GM15510 (cell line): ENCODE measurements at regions not wholly inside any gene's neighbourhood (a gene's known extent, or its start where the extent isn't known, plus 50 kb on each side); places are given as distances from the start of the nearest gene placed in this dataset.

Source experiments
- POLR2A ChIP-seq: IDR thresholded peaks from 3 replicates; pipeline ENCODE4 v1.6.1; 2011; ENCODE audit warnings: borderline replicate concordance; ENCODE audit not compliant: insufficient read length; ENCODE audit errors: extremely low read depth

DNA sequence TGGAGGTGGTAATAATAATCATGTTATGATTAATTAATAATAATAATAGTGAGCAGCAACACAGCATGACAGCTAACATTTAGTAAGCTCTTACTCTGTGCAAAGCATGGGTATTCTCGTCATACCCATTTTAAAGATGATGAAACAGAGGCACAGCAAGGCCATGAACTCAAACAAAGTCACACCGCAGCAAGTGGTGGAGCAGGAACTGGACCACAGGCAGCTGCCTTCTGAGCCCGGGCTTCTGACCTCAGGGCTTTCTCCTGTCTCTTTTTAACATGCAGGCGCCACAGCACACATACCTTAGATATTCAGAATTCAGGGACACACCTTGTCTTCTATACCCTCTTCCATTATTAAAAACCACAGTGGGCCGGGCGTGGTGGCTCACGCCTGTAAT lies 50.7 kb upstream of the SPATA12 start:
- no peak for TF ChIP-seq POLR2A

DNA sequence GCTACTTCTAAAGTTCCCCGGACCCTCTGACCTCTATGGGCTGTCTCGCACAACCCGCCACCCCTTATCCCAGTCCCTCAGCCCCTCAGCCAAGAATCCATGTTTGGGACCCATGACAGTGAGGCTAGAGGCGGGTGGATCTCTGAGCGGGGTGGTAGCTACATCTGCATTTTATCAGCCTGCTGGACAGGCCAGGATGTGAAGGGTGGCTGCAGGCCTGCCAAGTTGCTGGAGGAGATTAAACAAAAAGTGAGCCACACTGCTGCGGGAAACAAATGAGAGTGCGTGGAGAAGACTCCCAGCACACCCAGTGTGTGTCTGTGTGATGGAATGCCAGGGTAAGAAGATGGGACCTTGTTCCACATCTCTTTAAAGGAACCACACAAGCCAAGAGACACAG lies 51.1 kb upstream of the SPATA12 start:
- TF ChIP-seq POLR2A, result no peak

DNA sequence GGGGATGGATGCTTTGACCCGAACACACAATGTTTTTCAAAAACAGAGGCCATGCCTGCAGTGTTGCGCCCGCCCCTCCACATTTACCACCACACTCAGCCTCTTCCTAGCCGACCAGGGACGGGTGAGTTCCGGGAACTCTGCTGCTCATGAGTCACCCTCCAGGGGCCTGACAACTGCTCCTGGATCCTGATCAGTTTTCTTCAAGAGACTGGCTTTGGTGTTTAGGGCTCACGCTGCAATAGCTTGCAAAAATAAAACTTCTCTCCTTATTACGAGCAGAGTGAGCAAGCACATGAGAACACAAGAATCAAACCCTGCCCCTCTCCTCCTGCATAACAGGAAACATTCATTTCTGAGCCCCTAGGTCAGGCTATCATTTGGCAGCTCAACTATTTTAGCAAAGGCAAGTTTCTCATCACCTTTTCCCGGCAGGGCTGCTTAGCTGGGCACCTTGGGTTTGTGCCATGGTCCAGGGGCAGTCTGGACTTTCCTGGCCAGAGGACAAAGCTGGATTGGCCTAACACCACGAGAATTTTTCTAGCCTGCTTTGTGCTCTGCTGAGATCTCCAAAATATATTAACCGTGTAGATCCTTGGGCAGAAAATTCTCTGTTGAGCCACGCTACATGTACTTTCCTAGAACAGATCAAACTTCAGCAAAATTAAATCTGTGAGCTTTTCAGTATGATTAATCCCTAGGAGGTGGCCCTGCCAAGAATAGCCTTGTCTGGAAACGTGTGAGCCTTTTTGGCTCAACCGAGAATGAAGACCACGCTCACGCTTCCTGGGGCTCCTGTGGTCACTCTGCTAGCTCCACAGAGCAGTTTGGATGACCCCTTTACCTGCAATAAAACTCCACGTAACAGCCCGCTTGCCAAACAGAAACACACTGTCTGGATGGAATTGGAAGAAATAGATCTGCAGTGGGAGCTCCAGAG lies 52.7 kb upstream of the SPATA12 start:
- TF ChIP-seq POLR2A, result no peak

DNA sequence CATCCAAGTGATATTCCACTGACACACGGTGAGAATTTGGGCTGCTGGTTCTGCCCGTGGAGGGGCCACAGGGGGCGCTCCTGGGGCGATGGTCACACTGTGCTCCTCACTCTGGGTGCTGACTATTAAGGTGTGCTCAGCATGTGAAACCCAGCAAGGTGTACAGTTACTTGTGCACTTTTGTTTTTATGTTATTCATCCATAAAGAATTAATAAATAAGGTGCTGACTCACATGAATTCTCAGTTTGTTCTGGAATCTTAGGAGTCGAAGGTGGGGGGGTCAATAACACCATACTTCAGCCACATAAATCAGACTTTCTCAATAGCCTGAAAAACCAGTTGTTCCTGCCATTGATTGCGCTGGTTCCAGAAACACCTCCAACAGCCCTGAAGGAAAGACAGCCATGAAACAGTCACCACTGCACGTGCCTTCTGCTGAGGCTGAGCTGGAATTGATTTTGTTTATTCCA lies 53.5 kb upstream of the SPATA12 start:
- TF ChIP-seq POLR2A, result no peak

DNA sequence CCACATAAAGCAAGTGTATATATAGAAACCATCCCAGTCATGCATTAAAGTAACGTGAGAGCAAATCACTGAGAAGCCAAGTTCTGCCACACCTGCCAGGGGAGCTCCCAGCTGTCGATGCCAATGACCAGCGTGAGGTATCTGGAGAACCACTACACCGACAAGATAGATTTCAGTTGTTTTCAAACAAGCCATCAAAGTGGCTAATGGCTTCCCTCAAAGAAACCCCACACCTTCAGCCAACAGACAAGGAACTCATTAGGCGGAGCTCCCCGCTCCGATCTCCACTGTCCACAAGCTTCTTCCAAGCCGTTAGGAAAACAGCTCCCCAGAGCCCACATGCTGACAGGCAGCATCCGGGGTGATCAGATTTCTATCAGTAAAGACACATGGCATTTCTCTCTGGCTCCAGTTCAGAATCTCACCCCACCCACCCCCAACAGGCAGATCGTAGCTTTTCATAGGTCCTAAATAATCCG lies 54.2 kb upstream of the SPATA12 start:
- no peak for TF ChIP-seq POLR2A

DNA sequence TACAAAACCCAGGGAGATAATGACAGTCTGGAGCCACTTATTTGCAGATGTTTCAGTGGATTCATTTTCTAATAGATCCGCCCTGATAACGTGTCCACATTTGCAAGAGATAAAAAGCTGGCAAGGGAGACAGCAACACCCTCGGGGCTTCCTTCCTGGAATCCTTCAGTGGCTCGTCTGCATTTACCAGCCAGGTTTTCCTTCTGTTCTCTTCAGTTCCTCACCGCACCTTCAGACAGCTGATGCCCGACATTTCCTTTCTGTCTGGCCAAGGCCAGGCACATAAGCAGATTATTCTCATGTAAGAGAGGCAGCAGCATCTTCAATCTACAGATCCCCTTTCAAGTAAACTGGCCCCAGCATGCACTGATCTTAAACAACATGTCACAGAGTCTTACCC lies 56.2 kb upstream of the SPATA12 start:
- no peak for TF ChIP-seq POLR2A

DNA sequence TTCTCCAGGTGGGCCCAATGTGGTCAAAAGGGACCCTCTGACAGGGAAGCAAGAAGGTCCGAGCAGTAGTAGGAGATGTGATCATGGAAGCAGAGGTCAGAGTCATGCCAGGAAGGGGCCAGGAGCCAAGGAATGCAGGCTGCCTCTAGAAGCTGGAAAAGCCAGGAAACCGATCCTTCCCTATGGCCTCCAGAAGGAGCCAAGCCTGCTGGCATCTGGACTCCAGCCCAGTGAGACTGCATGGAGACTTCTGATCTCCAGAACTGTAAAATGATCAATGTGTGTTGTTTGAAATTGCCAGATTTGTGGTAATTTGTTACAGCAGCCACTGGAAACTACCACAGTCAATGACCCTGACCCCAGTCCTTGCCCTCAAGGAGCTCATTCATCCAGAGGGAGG lies 56.8 kb upstream of the SPATA12 start:
- no peak for TF ChIP-seq POLR2A

DNA sequence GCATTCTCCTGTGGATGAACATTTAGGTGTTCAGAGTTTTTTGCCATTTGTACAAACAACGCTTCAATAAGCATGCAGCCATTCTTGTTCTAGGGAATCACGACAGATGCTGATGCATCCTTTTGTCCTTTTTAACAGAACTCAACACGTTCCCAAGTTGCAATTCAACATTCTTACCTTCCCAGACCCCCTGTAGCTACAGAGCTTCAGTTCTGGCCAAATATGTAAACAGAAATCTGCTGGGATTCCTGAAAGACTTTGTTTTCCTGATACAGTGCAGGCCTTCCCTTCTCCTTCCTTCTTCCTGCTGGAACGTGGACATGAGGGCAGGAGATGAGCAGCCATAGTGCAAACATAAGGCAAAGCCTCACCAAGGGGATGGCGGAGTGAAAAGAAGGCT lies 59.1 kb upstream of the SPATA12 start:
- no peak for TF ChIP-seq POLR2A

DNA sequence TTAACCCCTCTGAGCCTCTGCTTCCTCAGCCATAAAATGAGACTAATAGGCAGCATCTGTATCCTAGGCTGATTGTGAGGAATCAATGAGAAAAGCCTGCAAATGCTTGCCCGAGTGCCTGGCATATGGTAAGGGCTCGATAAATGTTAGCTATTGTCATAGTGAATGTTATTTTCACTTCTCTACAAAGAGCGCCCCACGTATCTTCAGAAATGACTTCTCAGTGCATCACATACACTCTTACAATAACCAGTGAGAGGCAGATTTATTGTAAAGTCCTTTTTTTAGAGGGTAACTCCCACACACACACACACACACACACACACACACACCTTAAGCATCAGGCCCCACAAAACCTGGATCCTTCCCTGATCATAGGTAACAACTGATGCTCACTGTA lies 60.5 kb upstream of the SPATA12 start:
- TF ChIP-seq POLR2A, result no peak

DNA sequence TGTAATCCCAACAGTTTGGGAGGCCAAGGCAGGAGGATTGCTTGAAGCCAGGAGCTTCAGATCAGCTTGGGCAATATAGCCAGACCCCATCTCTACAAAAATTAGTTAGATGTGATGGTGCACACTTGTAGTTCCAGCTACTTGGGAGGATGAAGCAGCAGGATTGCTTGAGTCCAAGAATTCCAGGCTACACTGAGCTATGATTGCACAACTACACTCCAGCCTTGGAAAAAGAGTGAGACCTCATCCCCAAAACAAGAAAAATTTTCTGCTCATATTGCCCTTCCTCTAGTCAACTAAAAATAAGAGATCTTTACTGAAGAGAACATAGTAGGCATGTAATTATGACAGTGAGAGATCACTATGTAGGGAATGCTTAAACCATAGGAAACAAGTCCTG lies 60.9 kb upstream of the SPATA12 start:
- TF ChIP-seq POLR2A, result no peak

DNA sequence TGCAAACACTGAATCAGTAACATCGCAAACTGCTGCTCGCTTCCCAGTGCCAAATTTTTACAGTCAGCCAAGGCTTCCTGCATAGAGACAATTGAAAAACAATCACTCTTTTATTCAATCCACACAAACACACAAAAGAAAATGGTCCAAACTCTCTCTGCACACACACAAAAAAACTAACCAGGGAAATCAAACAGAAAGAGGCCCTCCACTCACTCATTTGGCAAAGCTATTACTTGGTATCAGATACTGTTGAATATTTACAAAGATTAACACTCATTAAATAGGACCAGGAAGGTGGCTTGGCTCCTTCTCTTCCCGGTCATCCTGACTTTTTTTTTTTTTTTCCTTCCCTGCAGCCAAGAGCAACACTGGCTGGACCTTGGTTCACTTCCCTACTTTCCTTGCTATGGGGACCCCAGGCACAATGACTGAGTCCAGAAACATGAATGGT lies 62.4 kb upstream of the SPATA12 start:
- no peak for TF ChIP-seq POLR2A

DNA sequence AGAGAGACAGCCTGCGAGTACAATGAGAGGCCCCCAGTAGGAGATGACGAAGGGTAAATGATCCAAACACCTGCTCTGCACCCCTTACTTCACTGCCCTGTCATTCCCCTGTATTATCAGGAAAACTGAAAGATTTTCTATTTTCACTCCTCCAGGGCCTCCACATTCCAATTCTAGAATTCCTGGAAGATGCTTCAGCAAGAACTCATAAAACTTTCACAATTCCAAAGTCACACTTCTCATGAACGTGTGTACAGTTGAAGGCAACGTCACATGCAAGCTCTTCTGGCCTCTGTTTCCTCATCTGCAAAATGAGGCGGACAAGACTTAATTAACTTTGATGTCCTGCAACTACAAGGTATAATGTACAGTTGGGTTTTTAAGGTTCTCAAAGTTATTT lies 62.8 kb upstream of the SPATA12 start:
- TF ChIP-seq POLR2A, result no peak

DNA sequence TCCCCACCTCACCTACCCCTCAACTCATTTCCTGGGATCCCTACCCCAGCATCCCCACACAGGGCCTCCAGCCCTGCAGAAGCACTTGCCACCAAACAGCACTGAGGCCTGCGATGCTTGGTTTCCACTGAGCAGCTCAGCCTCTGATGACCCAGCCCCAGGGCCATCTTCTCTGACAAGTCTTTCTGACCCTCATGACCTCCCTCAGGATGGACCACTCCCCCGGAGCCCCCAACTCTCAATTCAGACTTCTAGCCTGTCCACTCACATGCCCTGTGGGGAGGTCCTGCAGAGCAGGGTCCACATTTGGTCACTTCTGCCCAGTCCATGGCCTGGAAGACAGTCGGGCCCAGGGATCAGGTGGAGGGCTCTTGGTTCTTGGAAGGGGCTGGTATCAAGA lies 63.4 kb upstream of the SPATA12 start:
- TF ChIP-seq POLR2A, result no peak

DNA sequence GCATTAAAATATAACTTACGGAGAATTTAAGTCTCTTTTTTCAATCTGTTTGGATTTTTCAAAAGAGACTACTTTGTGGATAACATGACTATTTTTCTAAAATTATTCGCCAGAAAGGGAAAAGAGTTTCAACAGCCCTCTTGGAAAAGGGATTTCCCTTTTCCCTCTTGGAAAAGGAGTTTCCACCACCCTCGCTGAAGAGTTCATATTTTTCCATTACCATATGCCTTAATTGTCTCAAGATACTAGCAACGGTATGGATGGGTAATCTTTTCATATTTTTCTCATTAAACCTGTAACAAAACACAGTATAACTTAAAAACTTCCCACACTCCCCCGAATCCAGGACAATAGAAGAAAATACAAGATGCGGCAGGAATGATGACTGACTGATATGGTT lies 66.1 kb upstream of the SPATA12 start:
- TF ChIP-seq POLR2A, result no peak

DNA sequence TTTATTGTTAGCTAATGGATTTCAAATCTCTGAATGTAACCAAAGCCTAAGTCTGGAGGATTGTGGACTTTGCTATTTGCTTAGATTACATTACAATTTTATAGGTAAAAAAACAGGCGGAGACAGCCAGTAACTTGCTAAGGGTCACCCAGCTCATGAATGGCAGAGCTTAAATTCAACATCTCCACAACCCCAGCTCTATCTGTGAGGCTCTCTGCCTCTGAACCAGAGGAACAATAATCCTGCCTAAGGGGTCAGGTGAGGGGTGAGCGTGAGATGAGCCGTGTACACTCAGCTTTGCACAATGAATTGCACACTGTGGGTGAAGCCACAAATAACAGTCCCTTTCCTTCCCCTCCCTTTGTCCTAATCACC lies 69.8 kb upstream of the SPATA12 start:
- TF ChIP-seq POLR2A, result no peak

DNA sequence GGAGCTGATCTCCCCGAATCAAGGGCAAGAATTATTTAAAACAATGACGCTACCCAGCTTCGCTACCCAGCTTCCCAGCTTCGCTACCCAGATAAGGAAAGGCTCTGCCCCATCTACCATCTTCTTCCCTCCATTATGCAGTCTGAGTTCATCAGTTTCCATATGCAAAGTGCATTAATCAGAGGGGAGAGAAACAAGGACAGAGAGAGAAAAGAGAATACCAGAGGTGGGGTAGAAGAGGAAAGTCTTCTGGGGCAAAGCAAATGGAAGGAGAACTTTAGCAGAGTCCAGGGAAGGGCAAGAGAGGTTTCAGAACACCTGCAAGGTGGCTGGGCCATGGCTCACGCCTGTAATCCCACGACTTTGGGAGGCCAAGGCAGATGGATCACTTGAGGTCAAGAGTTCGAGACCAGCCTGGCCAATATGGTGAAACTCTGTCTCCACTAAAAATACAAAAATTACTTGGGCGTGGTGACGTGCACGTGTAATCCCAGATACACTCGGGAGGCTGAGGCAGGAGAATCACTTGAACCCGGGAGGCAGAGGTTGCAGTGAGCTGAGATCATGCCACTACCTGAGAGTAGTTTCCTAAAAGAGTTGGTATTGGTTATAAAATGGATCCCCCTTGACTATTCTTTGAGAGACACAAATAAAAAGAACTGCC lies 70.4 kb upstream of the SPATA12 start:
- no peak for TF ChIP-seq POLR2A
